Calu3 (cell line): ENCODE measurements at regions not wholly inside any gene's neighbourhood (a gene's known extent, or its start where the extent isn't known, plus 50 kb on each side); places are given as distances from the start of the nearest gene placed in this dataset.

Experiments used
- BruUV-seq: library from RNA; stranded (reverse); fragments of 400-500 nt; replicated peaks from 2 replicates; lab custom pipeline; 2021; lab: Mats Ljungman, UMichigan
- CTCF ChIA-PET: fragments of 300-600 bp; sonication (Branson Sonifier 250); formaldehyde crosslinking; loops from one replicate; lab custom pipeline; 2022; ENCODE audit warnings: antibody characterized with exemption; lab: Charles Lee
- DNase-seq: peaks from one replicate; pipeline ENCODE4 v3.0.0; 2022
- H3K27ac Mint-ChIP-seq: one replicate; pipeline ENCODE4 v1.8.0; 2022; ENCODE audit warnings: mixed read lengths; ENCODE audit not compliant: unreplicated experiment
- H3K27me3 Mint-ChIP-seq: one replicate; pipeline ENCODE4 v1.8.0; 2022; ENCODE audit warnings: mixed read lengths; ENCODE audit not compliant: unreplicated experiment
- H3K36me3 Mint-ChIP-seq: one replicate; pipeline ENCODE4 v1.8.0; 2022; ENCODE audit warnings: mild to moderate bottlenecking, moderate library complexity, mixed read lengths; ENCODE audit not compliant: insufficient read depth, unreplicated experiment
- H3K4me1 Mint-ChIP-seq: one replicate; pipeline ENCODE4 v1.8.0; 2022; ENCODE audit warnings: mild to moderate bottlenecking, low read depth, mixed read lengths; ENCODE audit not compliant: unreplicated experiment
- H3K4me3 Mint-ChIP-seq: one replicate; pipeline ENCODE4 v1.8.0; 2022; ENCODE audit warnings: mild to moderate bottlenecking, low read depth, moderate library complexity, mixed read lengths; ENCODE audit not compliant: unreplicated experiment
- H3K9me3 Mint-ChIP-seq: one replicate; pipeline ENCODE4 v1.8.0; 2022; ENCODE audit warnings: low read depth, mixed read lengths; ENCODE audit not compliant: unreplicated experiment
- intact Hi-C: fragments of 100-400 bp; cut with micrococcal nuclease; formaldehyde crosslinking; loops from one replicate; pipeline ENCODE4 v1.10.0; 2022; ENCODE audit not compliant: unreplicated experiment
- TF ChIP-seq, protein P1 (sequence below): fragments of 200-600 bp; IDR thresholded peaks from one replicate; pipeline ENCODE4 v1.8.0; 2022; ENCODE audit warnings: antibody characterized with exemption; ENCODE audit not compliant: unreplicated experiment

DNA sequence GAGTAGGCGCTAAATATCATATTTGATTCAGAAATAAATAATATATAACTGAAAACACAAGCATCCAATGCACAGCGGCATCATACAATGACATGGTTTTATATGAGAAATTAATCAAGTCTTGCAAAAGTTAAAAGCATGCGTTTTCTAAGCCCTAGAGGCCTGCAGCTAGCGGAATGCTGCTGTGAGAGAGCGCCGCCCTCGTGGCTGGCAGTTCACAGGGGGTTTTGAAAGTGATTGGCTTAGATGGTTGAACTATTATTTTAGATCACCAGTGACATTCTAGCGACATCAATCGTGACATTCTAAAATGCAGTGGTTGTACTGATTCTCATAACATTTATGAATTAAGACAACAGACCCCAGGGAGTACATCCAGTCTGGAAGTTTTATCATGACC lies 235.2 kb upstream of the MGMT start:
- CTCF ChIA-PET, result no interaction called here
- no peak overlapping the region for H3K27ac Mint-ChIP-seq
- peaks cover 3% of the 10 kb centered on the region for H3K9me3 Mint-ChIP-seq
- no peak for DNase-seq
- no peaks in the 10 kb centered on the region for H3K27me3 Mint-ChIP-seq
- H3K36me3 Mint-ChIP-seq, result no peaks in the 10 kb centered on the region
- intact Hi-C loops, result no loop called here
- BruUV-seq, result no TSS peak
- H3K4me1 Mint-ChIP-seq, result no peaks in the 10 kb centered on the region
- no peak overlapping the region for H3K4me3 Mint-ChIP-seq
- TF ChIP-seq, protein P1, sequence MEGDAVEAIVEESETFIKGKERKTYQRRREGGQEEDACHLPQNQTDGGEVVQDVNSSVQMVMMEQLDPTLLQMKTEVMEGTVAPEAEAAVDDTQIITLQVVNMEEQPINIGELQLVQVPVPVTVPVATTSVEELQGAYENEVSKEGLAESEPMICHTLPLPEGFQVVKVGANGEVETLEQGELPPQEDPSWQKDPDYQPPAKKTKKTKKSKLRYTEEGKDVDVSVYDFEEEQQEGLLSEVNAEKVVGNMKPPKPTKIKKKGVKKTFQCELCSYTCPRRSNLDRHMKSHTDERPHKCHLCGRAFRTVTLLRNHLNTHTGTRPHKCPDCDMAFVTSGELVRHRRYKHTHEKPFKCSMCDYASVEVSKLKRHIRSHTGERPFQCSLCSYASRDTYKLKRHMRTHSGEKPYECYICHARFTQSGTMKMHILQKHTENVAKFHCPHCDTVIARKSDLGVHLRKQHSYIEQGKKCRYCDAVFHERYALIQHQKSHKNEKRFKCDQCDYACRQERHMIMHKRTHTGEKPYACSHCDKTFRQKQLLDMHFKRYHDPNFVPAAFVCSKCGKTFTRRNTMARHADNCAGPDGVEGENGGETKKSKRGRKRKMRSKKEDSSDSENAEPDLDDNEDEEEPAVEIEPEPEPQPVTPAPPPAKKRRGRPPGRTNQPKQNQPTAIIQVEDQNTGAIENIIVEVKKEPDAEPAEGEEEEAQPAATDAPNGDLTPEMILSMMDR, result no peak

DNA sequence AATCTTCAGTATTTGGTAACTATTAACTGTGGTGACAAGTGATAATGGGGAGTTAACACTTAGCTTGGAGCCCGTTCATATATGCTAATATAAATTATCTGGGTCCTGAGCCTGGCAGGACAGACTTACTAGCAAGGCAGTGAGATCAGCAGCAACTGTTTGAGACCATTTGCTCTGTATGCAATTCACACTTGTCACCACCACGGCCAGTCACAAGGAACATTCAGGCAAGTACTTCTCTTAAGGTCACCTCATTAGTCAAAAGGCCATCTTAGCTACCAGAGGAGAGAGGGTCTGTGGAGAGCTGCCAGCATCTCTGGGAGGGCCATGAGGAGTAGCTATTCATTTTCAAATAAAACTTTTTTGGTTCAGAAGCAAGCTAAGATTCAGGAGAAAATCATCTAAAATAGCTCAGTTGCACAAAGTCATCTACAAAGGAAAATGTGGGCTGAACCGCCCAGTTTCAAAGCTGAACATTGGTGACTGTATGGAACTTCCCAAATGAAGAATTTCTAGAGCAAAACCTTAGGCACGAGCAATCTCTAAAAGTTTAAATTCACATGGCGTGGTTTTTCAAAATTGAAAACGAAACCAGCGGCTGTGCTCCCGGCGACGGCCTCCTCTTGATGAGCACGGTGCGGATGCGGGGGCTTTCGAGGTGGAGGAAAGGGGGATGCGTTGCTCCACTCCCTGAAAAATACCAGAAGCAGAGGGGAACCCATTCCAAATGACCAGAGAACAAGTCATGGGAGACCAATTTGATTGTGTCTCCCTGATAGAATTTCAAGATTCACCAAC lies 233.5 kb upstream of the MGMT start:
- Mint-ChIP-seq H3K4me1 (no peaks in the 10 kb centered on the region), H3K36me3 (no peaks in the 10 kb centered on the region), H3K27ac (no peak overlapping the region), H3K4me3 (no peak overlapping the region), H3K9me3 (peaks cover 6% of the 10 kb centered on the region), H3K27me3 (no peaks in the 10 kb centered on the region)
- intact Hi-C loops, result no loop called here
- TF ChIP-seq, protein P1, result no peak
- no TSS peak for BruUV-seq
- CTCF ChIA-PET, result no interaction called here
- no peak for DNase-seq

DNA sequence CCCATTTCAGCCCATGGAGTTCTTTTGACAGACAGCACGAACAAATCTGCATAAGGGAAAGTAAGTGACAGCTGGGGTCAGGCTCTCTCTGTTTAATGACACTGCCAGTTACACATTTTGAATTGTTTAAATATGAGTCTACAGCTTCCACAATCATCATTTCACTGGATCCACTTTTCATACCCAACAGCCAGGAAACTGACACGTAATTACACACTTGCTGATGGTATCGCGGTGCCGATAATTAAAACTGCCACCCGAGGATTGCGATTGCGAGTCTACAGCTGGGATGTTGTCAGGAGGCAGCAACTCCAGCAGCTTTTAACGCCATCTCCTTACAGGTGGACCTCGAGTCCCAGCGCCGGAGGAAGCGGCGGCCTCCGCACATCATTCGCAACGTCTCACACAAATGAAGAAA lies 230.8 kb upstream of the MGMT start:
- peaks cover 6% of the 10 kb centered on the region for H3K9me3 Mint-ChIP-seq
- H3K27me3 Mint-ChIP-seq, result no peaks in the 10 kb centered on the region
- CTCF ChIA-PET, result interaction anchor here (0.7 kb wide), 1 partner anchor 329 kb away, joined by 3 read pairs; no protein-coding TSS in a partner anchor
- H3K27ac Mint-ChIP-seq, result no peak overlapping the region
- H3K4me1 Mint-ChIP-seq, result no peaks in the 10 kb centered on the region
- no peak overlapping the region for H3K4me3 Mint-ChIP-seq
- intact Hi-C loops, result no loop called here
- TF ChIP-seq, protein P1, result no peak
- DNase-seq, result no peak
- no TSS peak for BruUV-seq
- H3K36me3 Mint-ChIP-seq, result no peaks in the 10 kb centered on the region

DNA sequence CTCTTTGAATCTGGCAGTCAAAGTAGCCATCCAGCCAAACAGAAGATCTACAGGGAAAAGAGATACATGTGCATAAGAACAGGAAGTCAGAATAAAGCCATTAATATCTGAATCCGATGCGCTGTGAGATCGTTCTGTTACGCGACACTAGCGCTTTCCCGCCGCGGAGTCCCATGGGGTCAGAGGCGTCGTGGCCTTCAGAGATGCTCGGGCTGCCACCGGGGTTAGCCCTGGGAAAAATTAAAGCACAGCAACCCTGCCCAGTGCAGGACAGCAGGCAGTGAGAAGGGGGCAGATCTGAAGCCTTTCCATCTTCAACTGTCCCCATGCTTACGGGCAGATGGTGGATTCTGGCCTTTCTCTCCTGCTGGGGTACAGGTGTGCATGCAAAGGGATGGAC lies 225.6 kb upstream of the MGMT start:
- Mint-ChIP-seq H3K4me3 (no peak overlapping the region), H3K36me3 (no peaks in the 10 kb centered on the region), H3K4me1 (no peaks in the 10 kb centered on the region), H3K27ac (no peak overlapping the region), H3K9me3 (peaks cover 9% of the 10 kb centered on the region), H3K27me3 (no peaks in the 10 kb centered on the region)
- BruUV-seq, result no TSS peak
- DNase-seq, result no peak
- CTCF ChIA-PET, result no interaction called here
- TF ChIP-seq, protein P1, result no peak
- intact Hi-C loops, result no loop called here
